Coronary artery (tissue), 2 donors: ENCODE measurements at regions not wholly inside any gene's neighbourhood (a gene's known extent, or its start where the extent isn't known, plus 50 kb on each side); places are given as distances from the start of the nearest gene placed in this dataset.

Source experiments
- DNase-seq: peaks from one replicate; pipeline ENCODE4 v3.0.0-alpha.2; 2017; ENCODE audit warnings: low spot score
- H3K27ac ChIP-seq, 2 donors: fragments of 200-600 bp; sonication (generic); one replicate each; pipeline ENCODE4 v1.5.1; 2016 to 2019
- H3K4me3 ChIP-seq: fragments of 200-600 bp; sonication (generic); 2 replicates; pipeline ENCODE4 v1.5.1; 2016; ENCODE audit warnings: mild to moderate bottlenecking, moderate library complexity
- CTCF ChIP-seq: fragments of 200-600 bp; sonication (generic); IDR thresholded peaks from one replicate; pipeline ENCODE4 v1.5.1; 2019; ENCODE audit warnings: antibody characterized with exemption

- TF ChIP-seq CTCF = no peak
- H3K27ac ChIP-seq = no peak overlapping the region
- no peak for DNase-seq
- no peak overlapping the region for H3K4me3 ChIP-seq
These were observed 320.4 kb upstream of the DDHD1 start for GRCh38 chr14:53473480-53473879.

GRCh38 chr14:53472306-53472705 is 319.2 kb upstream of the DDHD1 start:
- Histone ChIP-seq H3K27ac (no peak overlapping the region), H3K4me3 (no peak overlapping the region)
- no peak for TF ChIP-seq CTCF
- no peak for DNase-seq

- no peak for TF ChIP-seq CTCF
- no peak for DNase-seq
- H3K4me3 ChIP-seq = no peak overlapping the region
- H3K27ac ChIP-seq = no peak overlapping the region
These were observed 317.4 kb upstream of the DDHD1 start for GRCh38 chr14:53470351-53471043.

GRCh38 chr14:53468876-53469275 is 315.8 kb upstream of the DDHD1 start:
- TF ChIP-seq CTCF = no peak
- Histone ChIP-seq H3K4me3 (no peak overlapping the region), H3K27ac (no peak overlapping the region)
- no peak for DNase-seq

- DNase-seq = no peak
- no peak for TF ChIP-seq CTCF
- Histone ChIP-seq H3K4me3 (no peak overlapping the region), H3K27ac (no peak overlapping the region)
These were observed 311.3 kb upstream of the DDHD1 start for GRCh38 chr14:53464376-53464775.

GRCh38 chr14:53462931-53463778 is 310.0 kb upstream of the DDHD1 start:
- TF ChIP-seq CTCF = no peak
- DNase-seq = no peak
- H3K27ac ChIP-seq = no peak overlapping the region
- no peak overlapping the region for H3K4me3 ChIP-seq

- no peak for TF ChIP-seq CTCF
- Histone ChIP-seq H3K27ac (no peak overlapping the region), H3K4me3 (no peak overlapping the region)
- no peak for DNase-seq
These were observed 308.7 kb upstream of the DDHD1 start for GRCh38 chr14:53461858-53462257.
